ENCODE measurements at regions not wholly inside any gene's neighbourhood (a gene's known extent, or its start where the extent isn't known, plus 50 kb on each side); places are given as distances from the start of the nearest gene placed in this dataset.
A peak's percentile ranks its signal among the peaks of the same experiment; 100 is the strongest.

DNA sequence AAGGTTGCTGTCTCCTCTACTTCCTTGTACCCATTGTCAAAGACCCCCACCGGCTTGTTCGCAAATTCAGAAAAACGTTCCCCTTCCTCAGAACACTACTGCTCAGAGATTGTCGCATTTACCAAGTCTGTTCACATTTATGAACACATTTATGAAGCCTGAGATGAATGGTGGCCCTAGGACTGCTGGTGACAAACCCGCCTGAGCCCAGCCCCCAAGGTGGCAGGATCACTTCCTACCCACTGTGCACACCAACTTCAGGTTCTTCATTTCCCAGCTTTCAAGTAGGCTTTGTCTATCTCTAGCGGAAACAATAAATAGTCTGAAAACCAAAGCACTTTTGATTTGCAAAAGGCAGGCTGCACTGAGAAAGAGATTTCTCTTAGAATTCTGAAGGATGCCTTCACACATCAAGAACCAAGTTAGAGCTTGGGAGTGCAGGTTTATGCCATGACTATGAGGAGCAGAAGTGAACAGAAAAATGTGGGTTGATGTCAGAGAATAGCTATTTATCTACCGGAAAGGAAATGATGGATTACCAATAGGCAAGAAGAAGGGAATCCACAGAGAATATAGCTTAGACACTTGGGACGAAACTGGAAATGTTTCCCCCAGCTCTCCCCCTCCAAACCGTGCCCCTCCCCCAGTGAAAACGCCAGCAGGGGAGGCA, 200.5 kb downstream of the TOMM20 start:
- DNase-seq (ENCODE audit: extremely low read depth in 1 of 11, low read depth in 9 of 11, low spot score in 4 of 11): no peak

DNA sequence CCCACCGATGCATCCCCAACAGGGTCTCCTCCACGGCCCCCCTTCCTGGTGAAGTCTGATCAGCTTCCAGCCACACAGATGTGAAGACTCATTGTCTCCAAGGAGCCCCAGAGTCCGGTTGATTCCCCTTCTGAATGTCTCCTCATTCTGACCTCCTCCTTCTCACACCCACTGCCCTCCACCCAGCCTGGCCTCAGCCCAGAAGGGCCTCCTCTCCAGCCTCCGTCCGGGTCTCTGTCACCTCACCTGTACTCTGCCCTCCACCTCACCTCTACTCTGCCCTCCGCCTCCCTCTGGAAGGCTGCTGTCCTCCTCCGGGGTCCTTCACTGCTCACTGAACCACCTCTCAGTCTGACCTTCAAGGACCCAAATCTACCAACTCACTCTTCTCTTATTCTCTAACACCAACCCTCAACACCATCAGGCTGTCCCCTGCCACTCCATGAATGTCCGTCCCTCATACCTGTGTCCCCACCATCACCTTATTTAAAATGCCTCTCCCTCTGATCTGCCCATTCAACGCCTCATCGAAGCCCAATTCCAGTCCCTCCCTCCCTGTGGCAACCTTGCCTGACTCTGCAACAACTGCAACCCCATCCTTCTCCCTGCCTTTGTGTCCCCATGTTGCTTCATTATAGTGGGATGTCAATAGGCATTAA, 201.2 kb downstream of the TOMM20 start:
- DNase-seq (ENCODE audit: extremely low read depth in 1 of 11, low read depth in 9 of 11, low spot score in 4 of 11): no peak

DNA sequence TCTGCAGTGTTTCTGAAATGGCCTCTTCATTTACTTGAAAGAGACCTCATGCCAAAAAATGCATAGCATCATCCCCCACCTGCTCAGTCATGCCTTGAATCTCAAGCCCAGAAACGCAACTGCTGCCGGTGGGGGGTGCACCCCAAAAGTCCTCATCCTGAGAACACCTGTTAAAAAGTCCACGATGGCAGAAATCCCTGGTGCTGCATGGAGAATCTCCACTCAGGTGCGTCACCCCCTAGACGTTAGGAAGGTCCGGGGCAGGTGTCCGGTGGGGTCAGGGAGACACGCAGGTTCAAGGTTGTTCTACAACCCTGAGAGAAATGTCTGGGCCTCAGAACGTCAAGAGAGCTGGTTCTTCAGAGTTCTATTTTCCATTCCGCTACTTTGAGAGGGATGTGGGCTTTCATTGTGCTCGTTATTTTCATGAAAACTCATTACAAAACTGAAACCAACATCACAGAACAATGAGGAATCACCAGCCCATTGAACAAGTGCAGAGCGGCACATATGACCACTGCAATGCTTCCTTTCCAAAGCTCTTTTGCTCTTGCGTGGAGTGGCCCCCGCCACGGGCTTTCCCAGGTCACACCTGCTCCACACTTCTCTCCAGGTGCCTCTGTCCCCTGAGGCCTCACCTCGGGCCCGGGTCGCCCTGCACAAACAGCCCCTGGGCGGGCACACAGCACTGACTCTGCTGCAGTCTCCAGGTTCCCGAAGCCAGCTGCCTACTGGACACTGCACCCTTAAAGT, 201.9 kb downstream of the TOMM20 start:
- no peak for DNase-seq (ENCODE audit: extremely low read depth in 1 of 11, low read depth in 9 of 11, low spot score in 4 of 11)

DNA sequence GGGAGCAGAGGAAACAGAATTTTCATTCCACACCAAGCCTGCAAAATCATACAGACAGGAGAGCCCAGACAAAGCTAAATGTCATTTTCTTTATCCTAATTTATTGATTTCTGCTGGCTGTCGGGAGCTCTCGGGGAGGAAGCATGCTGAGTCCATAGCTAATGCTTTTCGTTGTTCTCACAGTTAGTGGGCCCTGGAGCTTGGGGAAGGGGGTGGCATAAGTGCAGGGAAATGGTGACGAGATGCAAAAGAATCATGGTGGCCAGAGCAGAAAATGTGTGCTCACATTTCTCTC, 202.4 kb downstream of the TOMM20 start:
- DNase-seq (ENCODE audit: extremely low read depth in 1 of 11, low read depth in 9 of 11, low spot score in 4 of 11): no peak

DNA sequence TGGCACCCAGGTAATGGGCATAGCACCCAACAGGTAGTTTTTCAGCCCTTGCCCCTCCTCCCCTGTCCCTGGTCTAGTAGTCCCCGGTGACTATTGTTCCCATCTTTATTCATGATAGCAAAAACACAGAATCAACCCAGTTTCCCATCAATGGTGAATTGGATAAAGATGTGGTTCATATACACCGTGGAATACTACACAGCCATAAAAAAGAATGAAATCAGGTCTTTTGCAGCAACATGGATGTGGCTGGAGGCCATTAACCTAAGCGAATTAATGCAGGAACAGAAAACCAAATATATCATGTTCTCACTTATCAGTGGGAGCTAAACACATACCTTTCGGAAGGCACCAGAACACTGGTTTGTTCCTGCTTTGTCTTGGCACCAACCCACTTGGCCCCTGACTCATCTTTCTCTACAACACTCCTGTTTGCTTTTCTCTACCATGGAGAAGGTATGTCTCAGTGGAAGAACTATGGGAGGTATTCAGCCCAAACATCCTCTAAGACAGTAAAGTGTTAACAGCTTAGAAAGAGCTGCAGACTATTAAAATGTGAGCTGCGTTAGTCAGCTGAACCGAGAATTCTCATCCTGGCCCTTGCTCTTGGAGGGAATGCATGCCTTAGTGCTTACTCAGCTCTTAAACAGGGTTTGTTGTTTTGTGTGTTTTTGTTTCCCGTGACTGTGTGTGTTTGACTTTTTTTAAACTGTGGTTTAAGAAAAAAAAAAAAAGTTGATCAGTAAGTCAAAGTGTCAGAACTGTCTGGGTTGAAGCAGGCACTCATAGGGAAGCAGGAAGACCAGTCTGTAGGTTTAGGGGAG, 203.0 kb downstream of the TOMM20 start:
- DNase-seq (ENCODE audit: extremely low read depth in 1 of 11, low read depth in 9 of 11, low spot score in 4 of 11): peak in 7 of 11 donors; percentile 55 to 83 (median 70)

DNA sequence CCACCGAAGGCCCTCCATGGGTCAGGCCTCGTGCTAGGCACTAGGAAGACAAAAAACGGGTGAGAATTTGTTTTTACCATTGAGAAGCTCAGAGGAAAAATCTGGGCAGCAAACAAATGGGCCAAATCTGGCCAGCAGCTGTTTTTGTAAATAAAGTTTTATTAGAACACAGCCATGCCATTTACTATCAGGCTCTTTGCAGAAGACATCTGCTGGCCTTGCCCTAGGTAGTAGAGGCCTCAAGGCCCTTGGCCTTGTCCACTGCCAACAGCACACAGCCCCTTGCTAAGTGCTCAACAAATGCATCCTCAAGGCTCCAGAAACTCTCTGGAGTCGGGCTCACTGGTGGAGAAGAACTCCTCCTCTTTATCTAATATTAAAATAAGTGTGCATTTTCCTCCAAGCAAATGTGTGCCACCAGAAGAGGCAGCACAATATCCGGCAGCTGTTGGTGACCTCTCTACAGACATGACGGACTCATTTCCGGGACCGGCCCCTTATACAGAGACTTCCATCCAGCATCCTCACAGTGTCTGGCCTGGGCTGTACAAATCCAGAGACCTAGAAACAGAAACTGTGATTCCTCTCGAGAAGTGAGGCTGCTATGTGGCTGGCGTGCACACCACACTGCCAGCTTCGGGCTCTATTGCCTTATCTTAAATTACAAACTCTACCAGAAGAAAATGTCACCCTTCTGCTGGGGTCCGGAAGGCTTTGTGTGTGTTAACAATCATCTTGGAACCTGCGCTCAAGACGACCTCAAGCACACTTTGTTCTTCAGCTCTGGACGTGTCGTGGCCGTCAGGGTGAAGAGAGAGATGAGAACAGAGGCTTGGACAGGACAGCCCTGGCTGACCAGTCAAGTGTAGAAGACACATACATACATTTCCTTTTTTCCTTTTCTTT, 203.9 kb downstream of the TOMM20 start:
- no peak for DNase-seq (ENCODE audit: extremely low read depth in 1 of 11, low read depth in 9 of 11, low spot score in 4 of 11)

DNA sequence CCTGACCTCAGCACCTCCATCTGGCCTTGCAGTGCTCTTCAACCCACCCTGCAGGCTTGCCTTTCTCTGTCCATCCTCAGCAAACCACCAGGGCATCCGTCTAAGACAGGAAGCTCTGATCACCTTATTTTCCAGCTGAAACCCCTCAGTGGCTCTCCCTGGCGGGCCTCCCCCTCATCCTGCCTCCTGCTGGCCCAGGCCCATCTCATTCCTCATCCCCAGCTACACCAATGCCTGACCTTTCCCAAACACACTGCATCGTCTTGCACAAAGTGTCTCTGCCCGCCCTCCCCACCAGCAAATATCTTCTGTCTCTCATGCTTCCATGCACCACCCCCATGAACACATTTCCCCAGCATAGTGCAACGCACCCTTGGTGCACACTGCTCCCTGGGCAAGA, 205.0 kb downstream of the TOMM20 start:
- DNase-seq (ENCODE audit: extremely low read depth in 1 of 11, low read depth in 9 of 11, low spot score in 4 of 11): no peak

DNA sequence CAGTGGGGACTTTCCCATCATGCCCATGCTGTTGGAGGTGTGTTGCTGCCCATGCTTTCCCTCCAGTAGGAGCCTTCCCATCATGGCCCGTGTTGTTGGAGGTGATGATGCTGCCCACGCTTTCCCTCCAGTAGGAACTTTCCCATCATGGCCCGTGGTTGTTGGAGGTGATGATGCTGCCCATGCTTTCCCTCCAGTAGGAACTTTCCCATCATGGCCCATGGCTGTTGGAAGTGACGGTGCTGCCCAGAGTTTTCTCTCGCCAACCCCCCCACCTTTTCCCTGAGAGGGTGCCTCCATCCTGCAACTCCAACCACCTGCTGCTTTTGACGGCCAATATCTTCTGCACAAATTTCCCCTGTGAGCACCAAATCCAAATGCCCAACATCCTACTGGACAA, 205.7 kb downstream of the TOMM20 start:
- no peak for DNase-seq (ENCODE audit: extremely low read depth in 1 of 11, low read depth in 9 of 11, low spot score in 4 of 11)

DNA sequence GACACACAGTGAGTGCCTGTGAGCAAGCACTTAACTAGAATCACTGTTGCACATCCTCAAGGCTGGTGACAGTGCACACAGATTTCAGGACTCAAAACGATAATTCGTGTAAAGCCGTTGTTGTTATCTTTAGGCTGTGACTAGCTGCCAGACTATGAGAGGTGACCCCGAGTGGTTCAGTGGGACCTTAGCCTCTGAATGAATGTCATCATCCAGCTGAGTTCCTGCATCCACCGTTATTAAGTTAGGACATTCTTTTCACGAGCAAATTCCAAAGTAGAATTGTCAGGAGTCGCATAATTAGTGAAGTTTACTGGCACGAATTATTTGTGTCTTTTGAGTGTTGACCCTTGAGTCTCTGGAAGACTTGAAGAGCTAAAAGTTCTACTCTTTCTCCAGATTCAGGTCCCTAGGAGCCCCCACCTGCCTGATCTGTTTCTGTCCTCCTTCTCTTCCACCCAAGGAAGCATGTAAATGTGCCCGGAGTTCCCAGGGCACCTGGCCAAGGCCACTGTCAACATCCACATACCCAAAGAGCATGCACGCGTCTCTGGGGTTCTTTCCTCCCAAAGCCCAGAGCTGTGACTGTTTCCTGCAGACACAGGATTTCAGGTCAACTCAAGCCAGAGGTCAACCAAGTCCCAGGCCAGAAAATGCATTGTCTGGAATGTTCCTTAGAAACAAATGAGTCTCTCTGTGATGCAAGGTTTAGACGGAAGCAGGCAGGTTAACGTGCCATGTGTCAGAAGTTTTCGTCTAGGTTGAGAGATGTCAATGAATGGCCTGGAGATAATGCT, 207.2 kb downstream of the TOMM20 start:
- DNase-seq (ENCODE audit: extremely low read depth in 1 of 11, low read depth in 9 of 11, low spot score in 4 of 11): no peak

DNA sequence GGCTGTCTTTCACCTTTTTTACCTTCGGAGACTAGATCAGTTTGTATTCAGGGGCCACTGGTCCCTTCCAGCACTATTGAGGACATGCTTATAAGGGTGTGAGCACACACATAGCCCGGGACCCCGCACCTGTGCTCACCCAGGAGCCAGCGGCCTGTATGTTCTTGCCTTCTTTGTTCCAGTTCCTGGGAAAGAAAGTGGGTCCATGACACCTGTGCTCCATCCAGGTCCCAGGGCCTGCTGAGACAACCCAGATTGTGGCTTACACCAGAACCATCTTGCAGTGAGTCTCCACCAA, 207.8 kb downstream of the TOMM20 start:
- no peak for DNase-seq (ENCODE audit: extremely low read depth in 1 of 11, low read depth in 9 of 11, low spot score in 4 of 11)

DNA sequence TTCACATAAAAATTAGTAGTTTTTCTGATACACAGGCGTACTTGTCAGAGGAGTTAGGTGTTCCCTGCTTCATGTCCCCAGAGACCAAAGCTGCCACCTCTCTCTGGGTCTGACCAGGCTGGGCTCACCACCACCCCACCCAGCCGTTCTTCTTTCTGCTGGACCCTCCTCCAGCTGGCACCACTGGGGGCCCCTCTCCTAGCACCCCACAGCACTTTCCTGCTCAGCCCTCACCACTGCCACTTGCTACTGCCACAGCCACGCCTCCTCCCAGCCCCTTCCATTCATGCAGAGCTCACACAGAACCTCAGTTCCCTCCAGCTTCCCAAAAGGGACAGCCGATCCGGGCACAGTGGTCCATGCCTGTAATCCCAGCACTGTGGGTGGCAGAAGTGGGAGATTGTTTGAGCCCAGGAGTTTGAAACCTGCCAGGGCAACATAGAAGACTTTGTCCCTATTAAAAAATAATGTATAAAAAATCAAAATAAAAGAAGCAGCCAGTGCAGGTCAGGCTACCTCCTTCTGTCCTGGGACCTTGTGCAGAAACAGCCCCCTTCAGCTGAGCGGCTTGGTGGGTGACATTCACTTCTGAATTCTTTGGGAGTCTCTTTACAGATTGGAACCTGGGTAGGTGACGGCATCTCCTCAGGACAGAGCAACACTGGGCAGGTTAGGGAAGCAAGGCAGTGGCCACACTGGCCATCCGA, 208.3 kb downstream of the TOMM20 start:
- DNase-seq (ENCODE audit: extremely low read depth in 1 of 11, low read depth in 9 of 11, low spot score in 4 of 11): no peak

DNA sequence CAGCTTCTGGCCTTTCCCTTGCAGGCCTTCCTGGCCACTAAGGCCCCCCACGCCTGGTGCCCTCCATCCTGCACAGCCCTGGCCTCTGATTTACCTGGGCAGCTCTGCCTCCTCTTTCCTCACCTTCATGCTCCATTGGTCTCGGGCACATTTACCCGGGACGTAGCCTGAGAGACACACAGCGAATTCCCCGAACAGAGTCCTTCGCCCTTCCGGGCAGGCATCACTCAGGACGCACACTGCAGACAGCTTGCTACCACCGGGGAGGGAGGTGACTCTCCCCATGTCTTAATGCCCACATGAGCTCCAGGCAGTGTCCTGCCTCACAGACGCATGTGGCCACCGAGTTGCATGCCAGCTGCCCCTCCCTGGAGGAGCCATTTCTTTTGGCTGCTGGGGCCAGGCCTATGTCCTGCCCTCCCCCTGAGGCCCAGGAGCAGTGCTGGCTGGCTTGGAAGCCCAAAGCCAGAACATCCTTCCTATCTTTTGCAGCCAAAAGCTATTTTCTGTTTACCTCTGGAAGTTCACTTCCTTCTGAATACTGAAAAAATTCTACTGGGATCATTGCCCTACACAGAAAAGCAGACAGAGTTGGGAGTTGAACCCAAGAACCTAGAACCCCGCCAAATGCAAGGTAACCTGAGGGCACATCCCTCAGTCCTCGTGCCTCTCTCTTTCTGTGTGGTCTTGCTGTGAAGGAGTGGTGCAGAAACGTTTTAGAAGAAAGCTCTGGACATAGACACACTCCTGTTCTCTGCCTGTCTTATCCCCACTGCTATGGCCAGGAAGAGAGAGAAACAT, 209.5 kb downstream of the TOMM20 start:
- no peak for DNase-seq (ENCODE audit: extremely low read depth in 1 of 11, low read depth in 9 of 11, low spot score in 4 of 11)

DNA sequence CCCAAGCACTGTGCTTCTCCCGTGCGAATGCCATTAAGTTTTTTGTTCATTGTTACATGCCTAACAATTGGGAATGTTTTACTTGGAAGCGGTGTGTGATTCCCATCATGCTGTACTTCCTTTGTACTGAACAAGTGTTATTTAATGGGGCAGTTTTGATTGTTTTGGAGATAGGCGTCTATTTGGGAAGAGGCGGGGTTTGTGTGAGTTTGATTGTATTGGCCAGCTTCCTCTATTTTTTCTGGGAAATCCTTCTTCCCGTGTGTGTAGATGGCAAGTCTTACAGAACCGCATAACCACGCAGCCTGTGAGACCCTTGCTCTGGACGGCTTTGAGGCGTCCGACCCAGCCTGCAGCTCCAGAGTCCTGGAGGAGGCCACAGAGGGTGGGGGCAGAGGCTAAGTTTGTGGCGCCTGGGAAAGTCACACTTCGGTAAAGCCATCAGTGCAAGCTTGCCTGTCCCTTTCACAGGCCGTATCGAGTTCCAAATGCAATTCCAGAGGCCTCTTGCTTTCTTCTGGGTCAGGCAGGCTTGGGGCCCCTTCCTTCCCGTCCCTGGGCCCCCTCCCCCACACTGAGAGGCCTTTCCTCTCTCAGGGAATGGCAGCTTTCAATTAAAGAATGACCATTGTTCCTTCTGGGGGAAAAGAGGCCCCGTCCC, 210.3 kb downstream of the TOMM20 start:
- peak in 4 of 11 donors; percentile 58 to 71 (median 64) for DNase-seq (ENCODE audit: extremely low read depth in 1 of 11, low read depth in 9 of 11, low spot score in 4 of 11)

DNA sequence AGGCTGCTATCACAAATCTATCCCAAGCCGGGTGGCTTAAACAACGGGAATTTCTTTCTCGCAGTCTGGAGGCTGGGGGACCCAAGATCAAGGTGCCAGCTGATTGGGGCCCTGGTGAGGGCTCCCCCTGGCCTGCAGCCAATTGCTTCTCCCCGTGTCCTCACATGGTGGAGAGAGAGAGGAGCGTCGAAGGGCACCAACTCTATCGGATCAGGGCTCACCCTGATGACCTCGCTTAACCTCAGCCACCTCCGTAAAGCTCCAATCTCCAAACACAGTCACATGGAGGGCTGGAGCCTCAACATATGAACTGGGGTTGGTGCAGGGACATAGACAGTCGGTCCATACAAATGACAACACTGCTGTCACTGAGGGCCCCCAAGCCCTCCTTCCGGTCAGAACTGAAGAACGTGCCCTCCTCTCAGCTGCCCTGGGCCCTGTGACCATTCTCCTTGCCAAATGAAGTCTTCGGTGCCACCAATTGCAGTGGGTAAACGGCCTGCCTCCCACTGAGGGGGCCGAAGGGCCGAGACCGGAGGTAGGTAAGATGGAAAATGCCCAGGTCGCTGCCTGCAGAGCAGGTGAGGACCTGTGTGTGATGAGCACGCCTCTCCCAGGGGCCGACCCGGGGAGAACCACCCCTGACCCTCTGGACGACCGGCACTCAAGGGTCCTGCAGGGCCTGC, 211.0 kb downstream of the TOMM20 start:
- DNase-seq (ENCODE audit: extremely low read depth in 1 of 11, low read depth in 9 of 11, low spot score in 4 of 11): no peak

DNA sequence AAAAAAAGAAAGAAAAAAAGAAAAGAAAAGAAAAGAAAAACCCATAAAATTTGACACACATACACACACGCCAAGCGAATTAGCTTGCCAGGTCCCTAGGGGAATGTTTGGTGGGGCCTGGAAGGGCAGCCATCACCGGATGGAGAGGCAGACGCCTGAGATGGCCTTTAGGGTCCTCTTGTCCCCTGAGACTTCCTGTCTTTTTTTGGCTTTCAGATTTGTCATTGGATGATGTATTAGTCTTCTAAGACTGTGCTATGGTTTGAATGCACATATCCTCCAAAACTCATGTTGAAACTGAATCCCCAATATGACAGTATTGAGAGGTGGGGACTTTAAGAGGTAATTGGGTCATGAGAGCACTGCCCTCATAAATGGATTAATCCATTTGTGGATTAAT, 211.8 kb downstream of the TOMM20 start:
- DNase-seq (ENCODE audit: extremely low read depth in 1 of 11, low read depth in 9 of 11, low spot score in 4 of 11): no peak
